Neutrophil (primary cell): ENCODE measurements at regions not wholly inside any gene's neighbourhood (a gene's known extent, or its start where the extent isn't known, plus 50 kb on each side); places are given as distances from the start of the nearest gene placed in this dataset.
"Not testable (repeated sequence)": the region's sequence is repeated elsewhere in the genome, so short reads cannot be mapped to it uniquely, and the experiment has no call there.

ENCODE experiments used
- H3K27ac ChIP-seq: fragments of 200-600 bp; sonication (generic); 2 replicates; pipeline ENCODE4 v1.5.1; 2016; ENCODE audit warnings: mild to moderate bottlenecking, moderate library complexity
- H3K27me3 ChIP-seq: fragments of 200-600 bp; sonication (generic); 2 replicates; pipeline ENCODE4 v1.6.0; 2016; ENCODE audit warnings: mild to moderate bottlenecking
- H3K36me3 ChIP-seq: fragments of 200-600 bp; sonication (generic); 2 replicates; pipeline ENCODE4 v1.5.1; 2017
- H3K4me1 ChIP-seq, 2 experiments: fragments of 200-600 bp in 1 of 2; sonication (generic) in 1 of 2; 1 replicate in 1 of 2; 2 replicates in 1 of 2; pipeline versions ENCODE4 v1.5.1 to v1.6.1; 2013 to 2016; ENCODE audit warnings: low read depth in 1 of 2, low read length in 1 of 2, mild to moderate bottlenecking in 1 of 2, moderate library complexity in 1 of 2; ENCODE audit not compliant: control insufficient read depth in 1 of 2, insufficient read depth in 1 of 2
- H3K4me3 ChIP-seq, 2 experiments: fragments of 200-600 bp in 1 of 2; sonication (generic) in 1 of 2; 1 replicate in 1 of 2; 2 replicates in 1 of 2; pipeline ENCODE4 v1.5.1; 2013 to 2016; ENCODE audit warnings: low read depth in 1 of 2, low read length in 1 of 2, mild to moderate bottlenecking in 1 of 2, moderate library complexity in 1 of 2
- H3K9me3 ChIP-seq: fragments of 200-600 bp; sonication (generic); 2 replicates; pipeline ENCODE4 v1.5.1; 2016
- CTCF ChIP-seq: fragments of 200-600 bp; sonication (generic); IDR thresholded peaks from 2 replicates; pipeline ENCODE4 v1.5.1; 2016; ENCODE audit warnings: antibody characterized with exemption

GRCh38 chr6:146938266-146938665, 266.0 kb upstream of the STXBP5 start:
- no peaks in the 10 kb centered on the region for H3K27me3 ChIP-seq
- no peaks in the 10 kb centered on the region for H3K36me3 ChIP-seq
- no peak overlapping the region for H3K4me3 ChIP-seq
- TF ChIP-seq CTCF, result no peak
- no peaks in the 10 kb centered on the region for H3K9me3 ChIP-seq
- H3K4me1 ChIP-seq, result peaks cover 0 to 7% of the 10 kb centered on the region in 2 experiments
- H3K27ac ChIP-seq, result no peak overlapping the region

GRCh38 chr6:146939456-146939855, 264.8 kb upstream of the STXBP5 start:
- not testable (repeated sequence) for H3K9me3 ChIP-seq, H3K4me3 ChIP-seq, H3K36me3 ChIP-seq, H3K27me3 ChIP-seq, H3K4me1 ChIP-seq, H3K27ac ChIP-seq

GRCh38 chr6:146943664-146944063, 260.6 kb upstream of the STXBP5 start:
- peaks cover 0 to 7% of the 10 kb centered on the region in 2 experiments for H3K4me1 ChIP-seq
- H3K9me3 ChIP-seq, result no peaks in the 10 kb centered on the region
- no peak overlapping the region for H3K4me3 ChIP-seq
- H3K27ac ChIP-seq, result no peak overlapping the region
- no peaks in the 10 kb centered on the region for H3K27me3 ChIP-seq
- TF ChIP-seq CTCF, result no peak
- no peaks in the 10 kb centered on the region for H3K36me3 ChIP-seq

GRCh38 chr6:146944077-146944476, 260.1 kb upstream of the STXBP5 start:
- Histone ChIP-seq H3K4me3 (no peak overlapping the region), H3K27ac (no peak overlapping the region), H3K36me3 (no peaks in the 10 kb centered on the region), H3K9me3 (no peaks in the 10 kb centered on the region), H3K4me1 (peaks cover 0 to 7% of the 10 kb centered on the region in 2 experiments), H3K27me3 (no peaks in the 10 kb centered on the region)
- no peak for TF ChIP-seq CTCF

- no peak overlapping the region for H3K27ac ChIP-seq
- H3K4me1 ChIP-seq, result peaks cover 0 to 2% of the 10 kb centered on the region in 2 experiments
- H3K4me3 ChIP-seq, result no peak overlapping the region
- H3K27me3 ChIP-seq, result no peaks in the 10 kb centered on the region
- no peaks in the 10 kb centered on the region for H3K36me3 ChIP-seq
- no peak for TF ChIP-seq CTCF
- H3K9me3 ChIP-seq, result no peaks in the 10 kb centered on the region
Observed at GRCh38 chr6:146944809-146945208, 259.4 kb upstream of the STXBP5 start.

GRCh38 chr6:146946559-146946958, 257.7 kb upstream of the STXBP5 start:
- Histone ChIP-seq H3K9me3 (no peaks in the 10 kb centered on the region), H3K27me3 (no peaks in the 10 kb centered on the region), H3K4me1 (peaks cover 12 to 13% of the 10 kb centered on the region in 2 experiments), H3K36me3 (no peaks in the 10 kb centered on the region), H3K27ac (no peak overlapping the region), H3K4me3 (no peak overlapping the region)
- no peak for TF ChIP-seq CTCF
